HG03135 (cell line): ENCODE measurements at regions not wholly inside any gene's neighbourhood (a gene's known extent, or its start where the extent isn't known, plus 50 kb on each side); places are given as distances from the start of the nearest gene placed in this dataset.
"Not testable (repeated sequence)": the region's sequence is repeated elsewhere in the genome, so short reads cannot be mapped to it uniquely, and the experiment has no call there.

Source experiments
- ATAC-seq: cut with Tn5 transposase; IDR thresholded peaks from one replicate; pipeline ENCODE4 v1.9.1; 2021; ENCODE audit warnings: mild to moderate bottlenecking, moderate library complexity; ENCODE audit not compliant: unreplicated experiment

DNA sequence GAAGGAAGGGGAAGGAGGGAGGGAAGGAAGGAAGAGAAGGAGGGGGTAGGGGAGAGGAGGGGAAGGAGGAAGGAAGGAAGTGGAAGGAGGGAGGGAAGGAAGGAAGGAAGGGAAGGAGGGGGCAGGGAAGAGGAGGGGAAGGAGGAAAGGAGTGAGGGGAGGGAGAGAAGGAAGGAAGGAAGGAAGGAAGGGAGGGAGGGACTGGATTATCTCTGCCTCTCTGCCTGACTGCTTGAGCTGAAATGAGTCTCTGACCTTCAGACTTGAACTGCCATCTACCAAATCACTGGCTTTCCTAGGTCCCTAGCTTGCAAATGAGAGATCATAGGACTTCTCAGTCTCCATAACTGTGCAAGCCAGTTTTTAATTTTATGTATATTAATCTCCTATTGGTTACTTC, 436.8 kb downstream of the PREX1 start:
- ATAC-seq = no peak

GRCh38 chr20:48387675-48388074, 440.1 kb downstream of the PREX1 start:
- no peak for ATAC-seq

DNA sequence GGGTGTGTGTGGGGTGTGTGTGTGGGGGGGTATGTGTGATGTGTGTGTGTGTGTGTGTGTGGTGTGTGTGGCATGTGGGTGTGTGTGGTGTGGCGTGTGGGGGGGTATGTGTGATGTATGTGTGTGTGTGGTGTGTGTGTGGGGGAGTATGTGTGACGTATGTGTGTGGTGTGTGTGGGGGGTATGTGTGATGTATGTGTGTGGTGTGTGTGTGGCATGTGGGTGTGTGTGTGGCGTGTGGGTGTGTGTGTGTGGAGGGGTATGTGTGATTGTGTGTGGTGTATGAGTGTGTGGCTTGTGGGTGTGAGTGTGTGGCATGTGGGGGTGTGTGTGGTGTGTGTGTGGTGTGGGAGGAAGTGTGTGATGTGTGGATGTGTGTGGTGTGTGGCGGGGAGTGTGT, 442.3 kb downstream of the PREX1 start:
- ATAC-seq = no peak

- no peak for ATAC-seq
Observed at GRCh38 chr20:48385114-48385513, 442.7 kb downstream of the PREX1 start.

DNA sequence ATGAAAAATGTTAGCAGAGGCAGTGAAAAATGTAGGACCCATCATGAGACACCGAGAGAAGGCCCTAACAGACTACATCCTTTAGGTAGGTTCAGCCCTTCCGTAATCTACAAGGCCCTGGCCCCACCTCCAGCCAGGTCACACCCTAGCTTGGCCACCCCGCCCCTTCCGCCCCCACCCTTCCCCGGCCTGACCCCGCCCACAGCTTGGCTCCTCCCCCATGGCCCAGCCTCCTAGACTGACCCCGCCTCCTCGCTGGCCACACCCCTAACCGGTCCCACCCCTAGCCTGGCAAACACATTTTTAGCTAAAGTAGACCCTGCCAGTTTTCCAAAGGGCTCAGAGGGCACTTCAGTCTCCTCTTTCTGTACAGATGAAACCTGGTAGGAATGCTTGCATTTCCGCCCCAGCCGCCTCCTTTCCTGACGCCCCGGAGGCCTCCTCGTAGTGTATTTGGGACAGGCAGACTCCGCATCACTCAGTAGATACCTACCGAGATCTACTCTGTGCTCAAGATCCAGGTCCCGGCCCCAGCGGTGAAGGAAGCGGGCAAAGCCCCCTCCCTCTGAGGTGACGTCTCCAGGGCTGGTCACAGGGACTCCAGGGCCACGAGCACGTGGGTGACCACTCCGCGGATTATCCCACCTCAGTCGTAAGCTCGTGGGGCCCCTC, 443.5 kb downstream of the PREX1 start:
- no peak for ATAC-seq

- no peak for ATAC-seq
Observed at GRCh38 chr20:48383252-48383651, 444.5 kb downstream of the PREX1 start.

DNA sequence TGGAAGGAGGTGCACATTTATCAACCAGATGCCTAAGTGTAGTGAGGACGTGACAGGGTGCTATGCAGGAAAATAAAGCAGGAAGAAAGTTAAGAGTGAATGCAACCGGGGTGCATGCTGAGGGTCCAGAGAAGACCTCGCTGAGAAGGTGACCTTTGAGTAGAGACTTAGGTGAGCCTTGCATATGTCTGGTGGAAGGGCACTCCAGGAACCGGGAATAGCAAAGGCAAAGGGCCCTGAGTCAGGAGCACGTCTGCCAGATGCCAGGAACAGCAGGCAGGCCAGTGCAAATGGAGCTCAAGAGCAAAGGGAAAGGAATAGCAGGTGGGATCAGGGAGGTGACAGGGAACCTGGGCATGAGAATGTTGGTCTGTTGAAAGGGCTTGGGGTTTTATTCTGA, 445.5 kb downstream of the PREX1 start:
- ATAC-seq = no peak

- ATAC-seq = no peak
Observed at GRCh38 chr20:48381353-48382120, 446.3 kb downstream of the PREX1 start.

DNA sequence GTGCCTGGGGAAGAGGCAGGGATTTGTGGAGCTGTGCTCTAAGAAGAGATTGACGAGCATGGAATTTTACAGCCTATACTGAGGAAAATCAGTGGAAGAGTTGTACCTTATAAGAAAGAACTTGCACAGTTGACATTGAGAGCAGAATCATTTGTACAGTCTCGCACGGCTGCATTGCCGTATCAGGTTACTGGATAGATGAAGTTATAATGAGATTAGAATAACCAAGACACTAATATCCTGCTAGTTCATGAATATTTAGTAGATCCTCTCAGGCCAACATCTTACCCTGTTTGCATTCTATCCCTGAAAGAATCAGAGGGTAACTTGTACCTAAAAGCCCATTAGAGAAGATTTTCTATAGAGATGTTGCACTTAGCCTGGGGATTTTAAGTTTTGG, 447.1 kb downstream of the PREX1 start:
- no peak for ATAC-seq

- ATAC-seq = no peak
Observed at GRCh38 chr20:48378976-48379675, 448.7 kb downstream of the PREX1 start.

- ATAC-seq = no peak
Observed at GRCh38 chr20:48377940-48378339, 449.9 kb downstream of the PREX1 start.

- ATAC-seq = no peak
Observed at GRCh38 chr20:48375804-48376203, 452.0 kb downstream of the PREX1 start.

- no peak for ATAC-seq
Observed at GRCh38 chr20:48374991-48375595, 452.7 kb downstream of the PREX1 start.

DNA sequence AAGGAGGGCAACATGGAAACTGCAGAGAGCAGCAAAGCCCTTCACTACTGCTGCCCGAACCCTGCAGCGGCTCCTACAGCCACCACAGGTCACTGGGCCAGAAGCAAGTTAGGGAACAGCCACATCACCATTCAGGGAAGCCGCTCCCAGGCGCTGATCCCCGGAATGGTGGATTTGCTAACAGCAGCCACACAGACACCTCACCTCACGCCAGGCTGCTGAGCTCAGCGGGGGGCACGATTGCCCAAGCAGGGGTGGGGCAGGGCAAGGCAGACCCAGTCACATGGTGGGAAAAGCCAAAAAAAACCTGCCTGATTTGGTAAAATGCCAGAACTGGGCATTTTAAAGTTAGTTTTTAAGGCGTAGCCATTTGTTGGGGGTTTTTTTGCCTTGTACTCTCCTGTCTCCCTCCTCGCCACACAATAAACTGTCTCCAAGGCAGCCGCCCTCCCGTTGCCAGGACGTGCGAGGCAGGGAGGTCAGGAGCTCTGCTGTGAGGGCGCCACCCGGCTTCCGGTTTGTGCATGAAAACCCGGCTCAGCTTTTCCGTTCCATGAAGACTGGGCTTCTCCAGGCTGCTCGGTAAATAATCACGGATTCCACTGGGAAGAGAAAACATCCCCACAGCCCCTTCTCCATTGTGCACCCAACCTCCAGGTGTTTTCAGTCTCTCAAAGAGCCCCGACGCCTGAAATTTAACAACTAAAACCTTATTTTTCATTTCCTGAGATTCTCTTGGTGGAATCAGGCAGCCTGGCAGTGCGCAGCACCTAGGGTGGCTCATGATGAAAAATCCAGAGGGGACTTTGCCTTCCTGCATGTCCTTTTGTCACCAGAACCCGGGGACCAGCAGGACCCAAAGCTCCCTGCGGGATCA, 453.5 kb downstream of the PREX1 start:
- ATAC-seq = not testable (repeated sequence)

GRCh38 chr20:48373555-48373934, 454.3 kb downstream of the PREX1 start:
- no peak for ATAC-seq

DNA sequence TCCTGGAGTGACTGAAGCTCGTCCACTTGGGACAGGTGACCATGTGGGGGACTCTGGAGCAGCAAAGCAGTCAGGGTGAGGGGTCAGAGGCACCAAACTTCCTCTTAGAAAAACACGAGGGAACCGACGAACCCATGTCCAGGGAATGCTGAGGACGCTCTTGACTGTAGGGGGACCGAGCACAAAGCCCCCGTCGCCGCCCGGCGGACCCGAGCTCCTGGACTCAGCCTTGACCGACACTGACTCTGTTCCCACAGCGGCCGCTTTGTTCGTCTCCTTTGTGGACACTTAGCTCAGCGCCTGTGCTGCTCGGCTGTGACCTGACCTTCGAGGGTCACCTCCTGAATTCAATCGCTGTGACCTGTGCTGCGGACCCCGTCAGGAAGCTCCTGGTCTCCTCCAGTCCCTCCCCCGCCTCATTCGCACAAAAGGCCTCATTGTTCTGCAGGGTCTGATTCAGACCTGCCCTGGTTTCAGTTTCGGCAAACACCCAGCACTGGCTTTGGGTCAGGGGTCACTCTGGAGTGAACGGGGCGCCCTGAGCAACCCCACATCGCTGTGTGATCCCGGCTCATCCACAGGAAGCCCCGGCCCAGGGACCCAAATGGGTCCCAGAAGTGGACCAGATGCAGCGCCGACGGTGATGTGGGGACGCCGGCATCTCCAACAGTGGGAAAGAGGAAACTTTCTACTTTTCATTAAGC, 454.8 kb downstream of the PREX1 start:
- ATAC-seq = not testable (repeated sequence)

DNA sequence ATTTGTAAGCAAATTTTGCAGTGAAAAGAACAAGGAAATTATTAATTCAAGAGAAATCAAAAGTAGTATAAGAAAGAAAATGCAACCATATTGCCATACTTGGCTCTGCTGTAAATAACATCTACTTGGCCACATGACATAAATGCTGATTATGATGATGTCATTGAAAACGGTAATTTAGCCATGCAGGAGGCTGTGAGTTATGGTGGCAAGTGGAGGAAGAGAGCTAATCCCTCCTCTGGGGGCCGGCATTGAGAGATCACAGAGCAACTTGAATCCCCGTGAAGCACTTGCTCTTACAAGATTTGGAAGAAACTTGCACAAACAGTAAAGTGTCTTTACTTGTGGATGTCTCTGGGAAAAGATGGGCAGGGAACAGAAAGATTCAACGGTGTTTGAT, 456.6 kb downstream of the PREX1 start:
- ATAC-seq = no peak

- ATAC-seq = not testable (repeated sequence)
Observed at GRCh38 chr20:48368580-48369021, 459.2 kb downstream of the PREX1 start.

DNA sequence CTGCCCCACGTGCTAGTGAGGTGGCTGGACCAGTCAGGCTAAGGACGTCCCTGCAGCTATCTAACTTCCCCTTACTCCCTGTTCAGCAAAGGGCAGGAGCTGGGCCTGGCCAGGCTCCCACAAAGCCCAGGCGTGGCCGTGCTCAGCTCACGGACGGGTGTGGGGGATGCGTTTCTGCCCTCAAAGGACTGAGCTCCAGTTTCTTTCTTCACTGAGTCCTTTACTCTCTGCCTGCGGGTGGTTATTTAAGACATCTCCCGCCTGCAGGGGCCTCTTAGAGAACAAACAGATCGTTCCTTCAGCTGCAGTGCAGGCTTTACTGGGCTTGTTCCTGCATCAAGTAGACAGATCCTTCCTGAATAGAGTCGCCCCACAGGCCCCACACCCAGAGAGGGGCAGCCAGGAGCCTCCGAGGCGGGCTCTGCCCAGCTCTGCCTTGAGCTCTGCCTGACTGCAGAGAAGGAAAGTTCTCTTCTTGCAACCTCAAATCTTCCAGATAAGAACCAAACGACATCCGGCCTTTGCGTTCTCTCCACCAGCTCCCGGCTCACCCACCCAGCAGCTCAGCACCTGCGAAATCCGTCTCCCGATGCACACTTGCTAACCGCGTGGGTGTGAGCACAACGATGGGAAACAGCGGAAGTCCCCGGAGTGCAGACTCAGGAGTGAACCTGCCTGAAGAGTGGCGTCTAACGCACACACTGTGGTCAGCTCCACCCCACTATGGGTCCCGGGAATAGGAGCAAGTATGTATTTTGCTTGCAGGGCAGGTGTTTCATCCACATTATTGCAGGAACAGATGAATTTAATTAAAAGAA, 460.0 kb downstream of the PREX1 start:
- not testable (repeated sequence) for ATAC-seq
